ENCODE measurements at regions not wholly inside any gene's neighbourhood (a gene's known extent, or its start where the extent isn't known, plus 50 kb on each side); places are given as distances from the start of the nearest gene placed in this dataset.

- Histone ChIP-seq H3K4me3 (no peak overlapping the region), H3K36me3 (no peaks in the 10 kb centered on the region), H3K9me3 (no peaks in the 10 kb centered on the region), H3K4me1 (no peaks in the 10 kb centered on the region), H3K27ac (no peak overlapping the region), H3K27me3 (peaks cover 0 to 2% (median 0%) of the 10 kb centered on the region in 4 donors)
- WGBS, 2 donors: 50 to 65% methylated on average over 2 of the region's 2 CpGs
- DNase-seq: no peak
- TF ChIP-seq, protein P1, sequence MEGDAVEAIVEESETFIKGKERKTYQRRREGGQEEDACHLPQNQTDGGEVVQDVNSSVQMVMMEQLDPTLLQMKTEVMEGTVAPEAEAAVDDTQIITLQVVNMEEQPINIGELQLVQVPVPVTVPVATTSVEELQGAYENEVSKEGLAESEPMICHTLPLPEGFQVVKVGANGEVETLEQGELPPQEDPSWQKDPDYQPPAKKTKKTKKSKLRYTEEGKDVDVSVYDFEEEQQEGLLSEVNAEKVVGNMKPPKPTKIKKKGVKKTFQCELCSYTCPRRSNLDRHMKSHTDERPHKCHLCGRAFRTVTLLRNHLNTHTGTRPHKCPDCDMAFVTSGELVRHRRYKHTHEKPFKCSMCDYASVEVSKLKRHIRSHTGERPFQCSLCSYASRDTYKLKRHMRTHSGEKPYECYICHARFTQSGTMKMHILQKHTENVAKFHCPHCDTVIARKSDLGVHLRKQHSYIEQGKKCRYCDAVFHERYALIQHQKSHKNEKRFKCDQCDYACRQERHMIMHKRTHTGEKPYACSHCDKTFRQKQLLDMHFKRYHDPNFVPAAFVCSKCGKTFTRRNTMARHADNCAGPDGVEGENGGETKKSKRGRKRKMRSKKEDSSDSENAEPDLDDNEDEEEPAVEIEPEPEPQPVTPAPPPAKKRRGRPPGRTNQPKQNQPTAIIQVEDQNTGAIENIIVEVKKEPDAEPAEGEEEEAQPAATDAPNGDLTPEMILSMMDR (IDR thresholded peaks at IDR 0.05): no peak
- no peak for TF ChIP-seq POLR2A (IDR thresholded peaks at IDR 0.05)
- intact Hi-C loops (cut with DNase I): no loop called here
Observed at GRCh38 chrX:134181275-134181660, 55.7 kb upstream of the CCDC160 start.

- no peak overlapping the region for H3K27ac ChIP-seq
- WGBS, 2 donors: 45 to 87% methylated on average over 4 of the region's 6 CpGs
- H3K27me3 ChIP-seq: peaks cover 0 to 2% (median 0%) of the 10 kb centered on the region in 4 donors
- no peak for DNase-seq
- TF ChIP-seq, protein P1 (IDR thresholded peaks at IDR 0.05): no peak
- TF ChIP-seq POLR2A (IDR thresholded peaks at IDR 0.05): no peak
- no peaks in the 10 kb centered on the region for H3K36me3 ChIP-seq
- H3K4me3 ChIP-seq: no peak overlapping the region
- H3K4me1 ChIP-seq: no peaks in the 10 kb centered on the region
- H3K9me3 ChIP-seq: no peaks in the 10 kb centered on the region
- intact Hi-C loops (cut with DNase I): no loop called here
Observed at GRCh38 chrX:134183665-134184064, 53.3 kb upstream of the CCDC160 start.

DNA sequence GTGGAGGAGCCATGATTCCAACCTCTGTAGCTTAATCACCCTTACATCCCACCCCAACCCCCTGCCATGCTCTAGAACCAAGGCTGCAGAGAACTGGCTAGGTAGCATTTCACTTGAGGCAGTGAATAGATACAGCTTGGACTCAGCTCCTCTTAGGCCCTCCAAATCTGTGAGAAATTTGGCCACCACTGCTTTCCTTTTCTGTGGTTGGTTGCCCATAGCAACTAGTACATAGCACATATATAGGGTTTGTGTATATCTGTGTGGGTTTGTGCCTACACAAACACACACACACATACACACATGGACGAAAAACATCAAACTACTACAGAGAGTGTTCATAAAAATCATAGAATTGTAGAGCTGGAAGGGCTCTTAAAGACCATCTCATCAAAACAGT is 52.0 kb upstream of the CCDC160 start:
- Histone ChIP-seq H3K27ac (no peak overlapping the region), H3K36me3 (no peaks in the 10 kb centered on the region), H3K4me1 (no peaks in the 10 kb centered on the region), H3K27me3 (peaks cover 0 to 2% (median 0%) of the 10 kb centered on the region in 4 donors), H3K4me3 (no peak overlapping the region), H3K9me3 (no peaks in the 10 kb centered on the region)
- intact Hi-C loops (cut with DNase I): no loop called here
- 46% methylated on average over 1 of the region's 1 CpG; no CpG with 5 or more reads in 1 of the 2 donors for WGBS, 2 donors
- TF ChIP-seq, protein P1 (IDR thresholded peaks at IDR 0.05): no peak
- no peak for TF ChIP-seq POLR2A (IDR thresholded peaks at IDR 0.05)
- DNase-seq: no peak

DNA sequence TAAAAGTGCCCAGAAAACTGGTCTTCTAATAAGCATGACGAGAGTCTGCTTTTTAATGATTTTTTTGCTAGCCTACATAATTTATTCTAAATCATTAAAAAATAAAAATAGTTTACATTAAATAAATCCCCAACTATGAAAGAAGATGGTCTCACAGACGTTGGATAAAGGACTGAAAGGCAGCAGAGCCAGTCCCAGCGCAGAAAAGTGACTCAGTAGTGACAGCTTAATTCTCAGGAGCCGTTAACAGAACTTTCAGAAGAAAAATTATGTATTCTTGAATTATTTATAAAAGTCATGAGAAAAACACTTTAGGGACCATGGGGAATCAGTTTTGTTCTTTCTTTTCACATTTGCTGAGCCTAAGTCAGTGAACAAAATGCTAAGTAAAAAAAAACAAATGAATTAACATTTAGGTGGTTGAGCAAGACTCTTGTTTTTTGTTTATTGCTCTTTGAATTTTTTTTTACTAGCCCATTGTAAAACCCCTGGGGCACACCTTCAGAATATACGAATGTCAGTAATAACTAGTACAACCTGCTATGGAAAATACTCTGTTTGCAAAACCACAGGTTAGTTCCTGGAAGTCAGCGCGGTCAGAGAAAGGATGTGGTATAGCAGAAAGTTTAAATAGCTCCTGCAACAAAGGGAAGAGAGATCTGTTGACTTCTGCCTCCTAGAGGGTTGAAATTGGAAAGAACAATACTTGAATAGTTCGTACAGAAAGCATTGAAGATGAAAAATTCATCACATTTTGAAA is 50.4 kb upstream of the CCDC160 start:
- 26 to 28% methylated on average over 8 of the region's 8 CpGs for whole genome bisulfite sequencing, 2 donors
- DNase-seq: no peak
- intact Hi-C loops (cut with DNase I): no loop called here
- Histone ChIP-seq H3K36me3 (no peaks in the 10 kb centered on the region), H3K27me3 (no peaks in the 10 kb centered on the region), H3K27ac (no peak overlapping the region), H3K4me3 (no peak overlapping the region), H3K4me1 (no peaks in the 10 kb centered on the region), H3K9me3 (no peaks in the 10 kb centered on the region)
- TF ChIP-seq, protein P1 (IDR thresholded peaks at IDR 0.05): no peak
- no peak for TF ChIP-seq POLR2A (IDR thresholded peaks at IDR 0.05)

Small RNAs in the stretch of these regions (small RNA-seq; reads per million reads assigned to genes)
- 0 reads per million in 4 donors for gene RF00019
- 0 reads per million in 4 donors for gene TIMM8BP2
